ENCODE measurements at regions not wholly inside any gene's neighbourhood (a gene's known extent, or its start where the extent isn't known, plus 50 kb on each side); places are given as distances from the start of the nearest gene placed in this dataset.

DNA sequence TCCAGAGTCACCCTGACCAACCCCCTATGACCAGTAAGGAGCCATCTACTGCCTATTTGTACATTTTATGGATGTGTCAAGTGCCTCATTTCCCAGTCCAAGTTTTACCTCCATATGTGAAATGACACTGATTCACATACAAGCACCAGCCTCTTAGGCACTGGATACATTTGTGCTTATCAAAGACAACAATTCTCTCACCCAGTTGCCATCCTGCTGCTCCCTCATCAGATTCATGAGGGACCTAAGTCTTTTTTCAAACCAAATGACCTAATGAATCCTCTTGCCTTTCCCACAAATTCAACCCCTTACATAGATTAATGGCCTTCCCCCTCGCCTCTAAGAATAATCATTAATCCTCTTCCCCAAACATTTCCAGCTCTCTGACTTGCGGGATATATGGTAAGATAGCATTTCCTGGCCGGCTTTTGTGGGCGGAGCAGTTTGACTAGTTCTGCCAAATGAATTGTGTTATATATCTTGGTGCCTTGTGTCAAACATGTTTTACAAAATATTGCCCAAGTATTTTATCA is 233.9 kb downstream of the ARAP2 start:
- Histone ChIP-seq H3K4me3 (ENCODE audit: low read depth, low read length, poor library complexity, severe bottlenecking) (no peak overlapping the region), H3K79me2 (ENCODE audit: insufficient read depth, low read length) (no peaks in the 10 kb centered on the region), H3K9me3 (ENCODE audit: low read length) (no peaks in the 10 kb centered on the region), H3K36me3 (ENCODE audit: insufficient read depth, low read length) (no peaks in the 10 kb centered on the region), H3K4me1 (ENCODE audit: insufficient read depth, low read length, severe bottlenecking) (no peaks in the 10 kb centered on the region), H3K4me2 (ENCODE audit: low read length) (no peak overlapping the region), H2AFZ (ENCODE audit: low read length) (no peak overlapping the region), H3F3A (ENCODE audit: insufficient read depth, low read length) (no peaks in the 10 kb centered on the region), H3K27ac (ENCODE audit: low read depth, low read length, poor library complexity, severe bottlenecking) (no peak overlapping the region), H3K9ac (ENCODE audit: low read length) (no peak overlapping the region), H3K9me2 (ENCODE audit: low read depth, low read length) (no peaks in the 10 kb centered on the region), H3K27me3 (ENCODE audit: insufficient read depth, low read length) (no peaks in the 10 kb centered on the region), H4K20me1 (ENCODE audit: insufficient read depth, low read length) (no peaks in the 10 kb centered on the region)
- TF ChIP-seq EZH2 (IDR thresholded peaks at IDR 0.05; ENCODE audit: borderline replicate concordance, low read length) = no peak
- TF ChIP-seq, protein P1, sequence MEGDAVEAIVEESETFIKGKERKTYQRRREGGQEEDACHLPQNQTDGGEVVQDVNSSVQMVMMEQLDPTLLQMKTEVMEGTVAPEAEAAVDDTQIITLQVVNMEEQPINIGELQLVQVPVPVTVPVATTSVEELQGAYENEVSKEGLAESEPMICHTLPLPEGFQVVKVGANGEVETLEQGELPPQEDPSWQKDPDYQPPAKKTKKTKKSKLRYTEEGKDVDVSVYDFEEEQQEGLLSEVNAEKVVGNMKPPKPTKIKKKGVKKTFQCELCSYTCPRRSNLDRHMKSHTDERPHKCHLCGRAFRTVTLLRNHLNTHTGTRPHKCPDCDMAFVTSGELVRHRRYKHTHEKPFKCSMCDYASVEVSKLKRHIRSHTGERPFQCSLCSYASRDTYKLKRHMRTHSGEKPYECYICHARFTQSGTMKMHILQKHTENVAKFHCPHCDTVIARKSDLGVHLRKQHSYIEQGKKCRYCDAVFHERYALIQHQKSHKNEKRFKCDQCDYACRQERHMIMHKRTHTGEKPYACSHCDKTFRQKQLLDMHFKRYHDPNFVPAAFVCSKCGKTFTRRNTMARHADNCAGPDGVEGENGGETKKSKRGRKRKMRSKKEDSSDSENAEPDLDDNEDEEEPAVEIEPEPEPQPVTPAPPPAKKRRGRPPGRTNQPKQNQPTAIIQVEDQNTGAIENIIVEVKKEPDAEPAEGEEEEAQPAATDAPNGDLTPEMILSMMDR (IDR thresholded peaks at IDR 0.05; ENCODE audit: low read length) = no peak

GRCh38 chr4:36011381-36011780 is 232.9 kb downstream of the ARAP2 start:
- Histone ChIP-seq H3K9me2 (ENCODE audit: low read depth, low read length) (no peaks in the 10 kb centered on the region), H3K27ac (ENCODE audit: low read depth, low read length, poor library complexity, severe bottlenecking) (no peak overlapping the region), H3K9me3 (ENCODE audit: low read length) (no peaks in the 10 kb centered on the region), H3K79me2 (ENCODE audit: insufficient read depth, low read length) (no peaks in the 10 kb centered on the region), H3K4me3 (ENCODE audit: low read depth, low read length, poor library complexity, severe bottlenecking) (no peak overlapping the region), H3F3A (ENCODE audit: insufficient read depth, low read length) (no peaks in the 10 kb centered on the region), H3K4me2 (ENCODE audit: low read length) (no peak overlapping the region), H3K9ac (ENCODE audit: low read length) (no peak overlapping the region), H2AFZ (ENCODE audit: low read length) (no peak overlapping the region), H3K4me1 (ENCODE audit: insufficient read depth, low read length, severe bottlenecking) (no peaks in the 10 kb centered on the region), H3K36me3 (ENCODE audit: insufficient read depth, low read length) (no peaks in the 10 kb centered on the region), H3K27me3 (ENCODE audit: insufficient read depth, low read length) (no peaks in the 10 kb centered on the region), H4K20me1 (ENCODE audit: insufficient read depth, low read length) (no peaks in the 10 kb centered on the region)
- TF ChIP-seq, protein P1 (IDR thresholded peaks at IDR 0.05; ENCODE audit: low read length) = no peak
- no peak for TF ChIP-seq EZH2 (IDR thresholded peaks at IDR 0.05; ENCODE audit: borderline replicate concordance, low read length)

DNA sequence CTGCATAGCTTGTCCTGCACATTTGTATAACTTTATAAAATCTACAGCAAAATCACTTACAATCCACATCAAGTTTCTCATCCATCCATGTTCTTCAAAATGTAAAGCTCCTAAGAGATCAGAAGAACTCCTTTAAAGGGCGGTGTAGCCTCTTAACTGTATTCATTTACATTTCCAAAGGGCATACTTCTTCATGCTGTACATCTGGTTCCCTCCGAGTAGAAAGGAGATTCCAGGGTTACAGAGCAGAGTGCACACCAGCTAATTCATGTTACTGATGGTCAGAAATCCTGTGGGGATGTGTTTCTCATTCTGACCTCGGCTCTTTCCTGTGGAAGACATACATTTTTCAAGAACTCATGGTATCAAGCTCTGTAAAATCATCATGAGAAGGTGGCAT is 231.8 kb downstream of the ARAP2 start:
- no peaks in the 10 kb centered on the region for H4K20me1 ChIP-seq (ENCODE audit: insufficient read depth, low read length)
- no peaks in the 10 kb centered on the region for H3K4me1 ChIP-seq (ENCODE audit: insufficient read depth, low read length, severe bottlenecking)
- no peak overlapping the region for H3K4me3 ChIP-seq (ENCODE audit: low read depth, low read length, poor library complexity, severe bottlenecking)
- no peaks in the 10 kb centered on the region for H3K79me2 ChIP-seq (ENCODE audit: insufficient read depth, low read length)
- H3K9ac ChIP-seq (ENCODE audit: low read length) = no peak overlapping the region
- TF ChIP-seq EZH2 (IDR thresholded peaks at IDR 0.05; ENCODE audit: borderline replicate concordance, low read length) = no peak
- TF ChIP-seq, protein P1 (IDR thresholded peaks at IDR 0.05; ENCODE audit: low read length) = no peak
- H3K36me3 ChIP-seq (ENCODE audit: insufficient read depth, low read length) = no peaks in the 10 kb centered on the region
- no peak overlapping the region for H3K27ac ChIP-seq (ENCODE audit: low read depth, low read length, poor library complexity, severe bottlenecking)
- no peaks in the 10 kb centered on the region for H3K9me2 ChIP-seq (ENCODE audit: low read depth, low read length)
- H3F3A ChIP-seq (ENCODE audit: insufficient read depth, low read length) = no peaks in the 10 kb centered on the region
- H3K27me3 ChIP-seq (ENCODE audit: insufficient read depth, low read length) = no peaks in the 10 kb centered on the region
- H3K4me2 ChIP-seq (ENCODE audit: low read length) = no peak overlapping the region
- no peaks in the 10 kb centered on the region for H3K9me3 ChIP-seq (ENCODE audit: low read length)
- no peak overlapping the region for H2AFZ ChIP-seq (ENCODE audit: low read length)

Measured in OCI-LY1 (cell line).